ENCODE measurements at regions not wholly inside any gene's neighbourhood (a gene's known extent, or its start where the extent isn't known, plus 50 kb on each side); places are given as distances from the start of the nearest gene placed in this dataset.

DNA sequence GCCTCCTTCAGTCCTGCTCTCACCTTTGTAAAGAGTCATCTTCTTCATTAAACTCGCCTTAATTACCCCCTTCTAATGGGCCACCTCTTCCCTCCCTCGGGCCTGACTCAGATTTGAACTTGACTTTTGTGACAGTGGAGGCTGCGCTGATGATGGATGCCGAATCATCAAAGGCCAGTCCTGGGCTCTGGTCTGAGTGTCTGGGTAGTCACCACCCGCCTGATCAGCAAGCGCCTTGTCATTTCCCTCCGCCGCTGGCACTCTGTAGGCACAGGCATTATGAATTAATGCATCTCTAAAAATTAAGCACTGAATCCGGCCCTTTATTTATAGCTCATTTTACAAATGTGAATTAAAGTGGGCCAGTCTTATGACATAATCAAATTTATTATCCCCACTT, 116.7 kb upstream of the PROK2 start:
- TF ChIP-seq, protein P1, sequence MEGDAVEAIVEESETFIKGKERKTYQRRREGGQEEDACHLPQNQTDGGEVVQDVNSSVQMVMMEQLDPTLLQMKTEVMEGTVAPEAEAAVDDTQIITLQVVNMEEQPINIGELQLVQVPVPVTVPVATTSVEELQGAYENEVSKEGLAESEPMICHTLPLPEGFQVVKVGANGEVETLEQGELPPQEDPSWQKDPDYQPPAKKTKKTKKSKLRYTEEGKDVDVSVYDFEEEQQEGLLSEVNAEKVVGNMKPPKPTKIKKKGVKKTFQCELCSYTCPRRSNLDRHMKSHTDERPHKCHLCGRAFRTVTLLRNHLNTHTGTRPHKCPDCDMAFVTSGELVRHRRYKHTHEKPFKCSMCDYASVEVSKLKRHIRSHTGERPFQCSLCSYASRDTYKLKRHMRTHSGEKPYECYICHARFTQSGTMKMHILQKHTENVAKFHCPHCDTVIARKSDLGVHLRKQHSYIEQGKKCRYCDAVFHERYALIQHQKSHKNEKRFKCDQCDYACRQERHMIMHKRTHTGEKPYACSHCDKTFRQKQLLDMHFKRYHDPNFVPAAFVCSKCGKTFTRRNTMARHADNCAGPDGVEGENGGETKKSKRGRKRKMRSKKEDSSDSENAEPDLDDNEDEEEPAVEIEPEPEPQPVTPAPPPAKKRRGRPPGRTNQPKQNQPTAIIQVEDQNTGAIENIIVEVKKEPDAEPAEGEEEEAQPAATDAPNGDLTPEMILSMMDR (IDR thresholded peaks at IDR 0.05; ENCODE audit: poor library complexity): no peak
- no peak for TF ChIP-seq EZH2 (IDR thresholded peaks at IDR 0.05; ENCODE audit: borderline replicate concordance)
- no peak for TF ChIP-seq EZH2phosphoT487 (IDR thresholded peaks at IDR 0.05; ENCODE audit: low read depth, severe bottlenecking, unreplicated experiment)

Measured in hepatocyte (in vitro differentiated cells).